DND-41 (cell line): ENCODE measurements at regions not wholly inside any gene's neighbourhood (a gene's known extent, or its start where the extent isn't known, plus 50 kb on each side); places are given as distances from the start of the nearest gene placed in this dataset.

Experiments
- ATAC-seq: fragments of 200-7000 bp; cut with Tn5 transposase; 3 replicates; pipeline ENCODE4 v1.9.1; 2021; ENCODE audit warnings: low read depth; ENCODE audit not compliant: insufficient read depth
- DNase-seq: peaks from one replicate; pipeline ENCODE4 v3.0.0-alpha.2; 2020
- H2AFZ ChIP-seq: 2 replicates; pipeline ENCODE4 v1.6.0; 2012; ENCODE audit warnings: low read depth, low read length
- H3K27ac ChIP-seq: 2 replicates; pipeline ENCODE4 v1.5.1; 2012; ENCODE audit warnings: low read length, inconsistent platforms
- H3K27me3 ChIP-seq: fragments of 200-600 bp; sonication (generic); 2 replicates; pipeline ENCODE4 v1.6.0; 2012; ENCODE audit warnings: low read length, mild to moderate bottlenecking, inconsistent platforms; ENCODE audit not compliant: insufficient read depth, poor library complexity
- H3K36me3 ChIP-seq: 2 replicates; pipeline ENCODE4 v1.5.1; 2012; ENCODE audit warnings: low read length, inconsistent platforms; ENCODE audit not compliant: insufficient read depth
- H3K4me1 ChIP-seq: 2 replicates; pipeline ENCODE4 v1.5.1; 2012; ENCODE audit warnings: mild to moderate bottlenecking, low read length; ENCODE audit not compliant: insufficient read depth
- H3K4me2 ChIP-seq: 2 replicates; pipeline ENCODE4 v1.6.0; 2012; ENCODE audit warnings: mild to moderate bottlenecking, moderate library complexity, low read length, inconsistent platforms; ENCODE audit not compliant: insufficient read depth
- H3K4me3 ChIP-seq, 2 experiments: fragments of 200-600 bp in 1 of 2; shearing (Covaris generic) in 1 of 2; 2 replicates each; pipeline ENCODE4 v1.5.1; 2012 to 2016; ENCODE audit warnings: inconsistent platforms in 2 of 2, low read length in 2 of 2, mild to moderate bottlenecking in 2 of 2, low read depth in 1 of 2, moderate library complexity in 1 of 2
- H3K79me2 ChIP-seq: 2 replicates; pipeline ENCODE4 v1.6.0; 2012; ENCODE audit warnings: low read length, inconsistent platforms; ENCODE audit not compliant: insufficient read depth
- H3K9ac ChIP-seq: 2 replicates; pipeline ENCODE4 v1.6.0; 2012; ENCODE audit warnings: low read depth, mild to moderate bottlenecking, inconsistent platforms, low read length, moderate library complexity
- H3K9me3 ChIP-seq: 2 replicates; pipeline ENCODE4 v1.5.1; 2012; ENCODE audit warnings: low read length, moderate library complexity, mild to moderate bottlenecking, inconsistent platforms; ENCODE audit not compliant: insufficient read depth, severe bottlenecking
- H4K20me1 ChIP-seq: 2 replicates; pipeline ENCODE4 v1.6.0; 2012; ENCODE audit warnings: low read length; ENCODE audit not compliant: insufficient read depth
- EZH2 ChIP-seq: IDR thresholded peaks from 3 replicates; pipeline ENCODE4 v1.6.1; 2012; ENCODE audit warnings: borderline replicate concordance, low read depth, mild to moderate bottlenecking, moderate library complexity, low read length, inconsistent platforms; ENCODE audit not compliant: severe bottlenecking
- TF ChIP-seq, protein P1 (sequence below): IDR thresholded peaks from 2 replicates; pipeline ENCODE4 v1.5.1; 2012; ENCODE audit warnings: borderline replicate concordance, low read length, moderate library complexity, mild to moderate bottlenecking; ENCODE audit not compliant: poor library complexity, severe bottlenecking; ENCODE audit errors: extremely low read depth

DNA sequence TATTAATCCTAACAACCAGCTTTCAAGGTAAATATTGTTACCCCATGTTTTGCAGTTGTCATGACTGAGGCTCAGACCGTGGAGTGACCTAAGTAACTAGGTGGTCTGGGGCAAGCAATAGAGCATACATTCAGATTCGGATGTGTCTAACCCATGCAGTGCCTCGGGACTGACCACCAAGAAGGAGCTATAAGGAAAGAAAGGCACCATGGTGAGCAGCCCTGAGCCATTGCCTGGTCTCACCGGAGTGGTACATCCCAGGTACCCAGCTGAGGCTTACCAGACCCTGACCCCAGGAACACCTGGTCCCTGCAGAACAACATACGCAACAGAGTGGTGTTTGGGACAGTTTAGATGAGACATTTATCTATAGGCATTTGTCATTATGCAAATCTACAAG is 175.5 kb upstream of the ZMIZ1 start:
- no peak overlapping the region for H3K9ac ChIP-seq
- no peak overlapping the region for H3K4me3 ChIP-seq
- no peaks in the 10 kb centered on the region for H3K79me2 ChIP-seq
- H3K27ac ChIP-seq: no peak overlapping the region
- H3K4me2 ChIP-seq: no peak overlapping the region
- no peak for DNase-seq
- H4K20me1 ChIP-seq: no peaks in the 10 kb centered on the region
- no peaks in the 10 kb centered on the region for H3K9me3 ChIP-seq
- no peak overlapping the region for H2AFZ ChIP-seq
- TF ChIP-seq EZH2: no peak
- TF ChIP-seq, protein P1, sequence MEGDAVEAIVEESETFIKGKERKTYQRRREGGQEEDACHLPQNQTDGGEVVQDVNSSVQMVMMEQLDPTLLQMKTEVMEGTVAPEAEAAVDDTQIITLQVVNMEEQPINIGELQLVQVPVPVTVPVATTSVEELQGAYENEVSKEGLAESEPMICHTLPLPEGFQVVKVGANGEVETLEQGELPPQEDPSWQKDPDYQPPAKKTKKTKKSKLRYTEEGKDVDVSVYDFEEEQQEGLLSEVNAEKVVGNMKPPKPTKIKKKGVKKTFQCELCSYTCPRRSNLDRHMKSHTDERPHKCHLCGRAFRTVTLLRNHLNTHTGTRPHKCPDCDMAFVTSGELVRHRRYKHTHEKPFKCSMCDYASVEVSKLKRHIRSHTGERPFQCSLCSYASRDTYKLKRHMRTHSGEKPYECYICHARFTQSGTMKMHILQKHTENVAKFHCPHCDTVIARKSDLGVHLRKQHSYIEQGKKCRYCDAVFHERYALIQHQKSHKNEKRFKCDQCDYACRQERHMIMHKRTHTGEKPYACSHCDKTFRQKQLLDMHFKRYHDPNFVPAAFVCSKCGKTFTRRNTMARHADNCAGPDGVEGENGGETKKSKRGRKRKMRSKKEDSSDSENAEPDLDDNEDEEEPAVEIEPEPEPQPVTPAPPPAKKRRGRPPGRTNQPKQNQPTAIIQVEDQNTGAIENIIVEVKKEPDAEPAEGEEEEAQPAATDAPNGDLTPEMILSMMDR: no peak
- ATAC-seq: no peak
- no peaks in the 10 kb centered on the region for H3K36me3 ChIP-seq
- peaks cover 10% of the 10 kb centered on the region for H3K27me3 ChIP-seq
- no peaks in the 10 kb centered on the region for H3K4me1 ChIP-seq

DNA sequence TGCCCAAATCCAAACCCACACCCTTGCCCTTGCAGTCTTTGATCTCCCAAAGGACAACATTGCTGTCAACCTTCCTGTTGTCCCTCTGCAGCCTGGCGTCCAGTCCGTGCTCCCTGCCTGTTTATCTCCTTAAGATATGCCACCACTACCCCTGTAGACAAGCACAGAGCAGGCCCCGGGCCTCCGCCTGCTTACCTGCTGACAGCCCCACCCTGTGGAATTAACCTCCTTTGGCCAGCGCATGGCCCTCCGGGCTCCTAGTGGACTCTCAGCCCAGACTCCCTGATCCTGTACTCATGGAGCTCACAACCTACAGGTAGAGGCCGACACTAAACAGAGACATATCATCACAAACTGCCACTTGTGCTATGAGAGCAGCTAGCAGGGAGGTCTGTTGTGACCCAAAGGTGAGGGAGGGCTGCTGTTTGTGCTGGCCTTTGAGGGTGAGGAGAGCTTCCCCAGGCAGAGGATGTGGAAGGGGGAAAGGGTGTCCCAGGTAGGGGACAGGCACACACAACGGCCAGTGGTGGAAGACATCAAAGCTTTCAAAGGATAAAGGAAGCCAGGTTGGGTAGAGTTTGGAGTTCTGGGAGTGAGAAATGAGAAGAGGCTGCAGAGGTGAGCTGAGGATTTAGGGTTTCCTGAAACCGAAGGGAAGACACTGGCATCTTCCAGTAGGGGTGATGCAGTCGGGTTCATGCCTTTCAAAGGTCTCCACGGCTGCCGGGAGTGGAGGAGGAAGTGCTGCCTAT is 174.5 kb upstream of the ZMIZ1 start:
- Histone ChIP-seq H3K36me3 (no peaks in the 10 kb centered on the region), H3K4me1 (no peaks in the 10 kb centered on the region), H2AFZ (no peak overlapping the region), H3K27me3 (peaks cover 6% of the 10 kb centered on the region), H3K27ac (no peak overlapping the region), H3K4me3 (no peak overlapping the region), H4K20me1 (no peaks in the 10 kb centered on the region), H3K9ac (no peak overlapping the region), H3K79me2 (no peaks in the 10 kb centered on the region), H3K4me2 (no peak overlapping the region), H3K9me3 (no peaks in the 10 kb centered on the region)
- DNase-seq: no peak
- no peak for ATAC-seq
- TF ChIP-seq, protein P1: no peak
- no peak for TF ChIP-seq EZH2

DNA sequence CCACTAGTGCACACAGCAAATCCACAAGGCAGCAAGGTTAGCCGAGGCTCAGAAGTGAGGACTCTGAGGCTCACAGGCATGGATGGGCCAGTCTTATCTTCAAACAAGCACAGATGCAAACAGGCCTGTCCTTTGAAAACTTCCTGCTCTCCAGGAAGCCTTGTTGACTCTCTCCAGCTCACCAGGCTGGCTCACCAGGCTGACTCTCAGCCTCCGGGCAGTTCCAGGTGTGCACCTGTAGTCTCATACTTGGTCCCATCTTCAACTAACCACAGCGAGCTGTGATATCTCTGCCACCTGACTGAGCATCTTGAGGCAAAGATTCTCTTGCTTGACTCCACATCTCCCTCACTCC is 173.9 kb upstream of the ZMIZ1 start:
- Histone ChIP-seq H3K9ac (no peak overlapping the region), H3K27me3 (peaks cover 6% of the 10 kb centered on the region), H3K36me3 (no peaks in the 10 kb centered on the region), H3K4me1 (no peaks in the 10 kb centered on the region), H3K4me3 (no peak overlapping the region), H3K4me2 (no peak overlapping the region), H3K9me3 (no peaks in the 10 kb centered on the region), H3K79me2 (no peaks in the 10 kb centered on the region), H3K27ac (no peak overlapping the region), H4K20me1 (no peaks in the 10 kb centered on the region), H2AFZ (no peak overlapping the region)
- no peak for ATAC-seq
- no peak for TF ChIP-seq EZH2
- TF ChIP-seq, protein P1: no peak
- no peak for DNase-seq

DNA sequence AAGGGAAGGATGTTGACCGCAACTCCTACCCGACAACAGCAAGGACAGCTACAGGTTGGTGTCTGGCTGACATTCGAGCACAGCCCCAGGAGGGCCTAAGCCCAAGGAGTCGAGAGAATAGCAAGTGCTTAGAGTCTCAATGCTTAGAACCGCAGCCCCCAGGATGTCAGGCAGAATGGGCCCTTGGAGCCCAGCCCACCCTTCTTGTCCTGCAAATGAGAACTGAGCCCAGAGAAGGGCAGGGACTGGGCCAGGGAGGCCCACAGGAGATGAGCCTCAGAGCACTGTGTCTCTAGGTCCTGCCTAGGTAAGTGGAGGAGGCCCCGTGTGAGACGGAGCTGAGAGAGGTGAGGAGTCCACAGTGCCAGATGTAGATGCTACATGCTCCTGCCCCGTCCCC is 173.3 kb upstream of the ZMIZ1 start:
- H3K4me2 ChIP-seq: no peak overlapping the region
- no peaks in the 10 kb centered on the region for H3K9me3 ChIP-seq
- DNase-seq (no peak), ATAC-seq (no peak)
- H3K79me2 ChIP-seq: no peaks in the 10 kb centered on the region
- no peak overlapping the region for H3K4me3 ChIP-seq
- H3K36me3 ChIP-seq: no peaks in the 10 kb centered on the region
- peaks cover 6% of the 10 kb centered on the region for H3K27me3 ChIP-seq
- no peak overlapping the region for H2AFZ ChIP-seq
- no peak overlapping the region for H3K27ac ChIP-seq
- TF ChIP-seq EZH2: no peak
- TF ChIP-seq, protein P1: no peak
- no peak overlapping the region for H3K9ac ChIP-seq
- H4K20me1 ChIP-seq: no peaks in the 10 kb centered on the region
- no peaks in the 10 kb centered on the region for H3K4me1 ChIP-seq
